ENCODE measurements at regions not wholly inside any gene's neighbourhood (a gene's known extent, or its start where the extent isn't known, plus 50 kb on each side); places are given as distances from the start of the nearest gene placed in this dataset.

DNA sequence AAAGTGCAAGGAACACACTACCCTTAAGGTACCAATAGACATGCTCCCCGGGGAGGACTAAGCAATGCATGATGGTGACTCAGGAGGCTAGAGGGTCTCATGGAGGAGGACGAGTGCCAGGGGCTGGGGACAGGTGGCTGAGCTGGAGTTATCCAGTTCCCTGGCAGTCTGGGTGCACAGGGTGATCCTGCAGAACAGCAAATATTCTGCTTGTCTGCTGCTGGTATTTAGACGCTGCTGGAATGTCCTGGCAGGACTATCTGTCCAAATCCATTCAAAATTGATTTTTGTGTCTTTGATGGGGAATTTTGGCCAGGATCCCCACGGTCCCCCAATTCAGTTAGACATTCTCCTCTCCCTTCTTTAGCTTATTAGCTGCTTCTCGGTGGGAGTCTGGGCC, 138.7 kb downstream of the C12orf75 start:
- ATAC-seq (peak in 1 of 8 donors; percentile 29), DNase-seq (no peak)
- H3K9me3 ChIP-seq, result no peaks in the 10 kb centered on the region
- TF ChIP-seq, protein P1, sequence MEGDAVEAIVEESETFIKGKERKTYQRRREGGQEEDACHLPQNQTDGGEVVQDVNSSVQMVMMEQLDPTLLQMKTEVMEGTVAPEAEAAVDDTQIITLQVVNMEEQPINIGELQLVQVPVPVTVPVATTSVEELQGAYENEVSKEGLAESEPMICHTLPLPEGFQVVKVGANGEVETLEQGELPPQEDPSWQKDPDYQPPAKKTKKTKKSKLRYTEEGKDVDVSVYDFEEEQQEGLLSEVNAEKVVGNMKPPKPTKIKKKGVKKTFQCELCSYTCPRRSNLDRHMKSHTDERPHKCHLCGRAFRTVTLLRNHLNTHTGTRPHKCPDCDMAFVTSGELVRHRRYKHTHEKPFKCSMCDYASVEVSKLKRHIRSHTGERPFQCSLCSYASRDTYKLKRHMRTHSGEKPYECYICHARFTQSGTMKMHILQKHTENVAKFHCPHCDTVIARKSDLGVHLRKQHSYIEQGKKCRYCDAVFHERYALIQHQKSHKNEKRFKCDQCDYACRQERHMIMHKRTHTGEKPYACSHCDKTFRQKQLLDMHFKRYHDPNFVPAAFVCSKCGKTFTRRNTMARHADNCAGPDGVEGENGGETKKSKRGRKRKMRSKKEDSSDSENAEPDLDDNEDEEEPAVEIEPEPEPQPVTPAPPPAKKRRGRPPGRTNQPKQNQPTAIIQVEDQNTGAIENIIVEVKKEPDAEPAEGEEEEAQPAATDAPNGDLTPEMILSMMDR (IDR thresholded peaks at IDR 0.05), result no peak
- 75 to 84% methylated on average over 5 of the region's 5 CpGs for WGBS, 2 donors
- intact Hi-C loops (cut with DNase I), result loop anchor here in 3 of 10 donors (5.0 to 10.0 kb wide), 3 partner anchors 116 to 403 kb away; no protein-coding TSS in a partner anchor
- peaks cover 10 to 48% (median 17%) of the 10 kb centered on the region in 9 donors for H3K4me1 ChIP-seq
- peak overlapping the region in 8 of 10 donors; percentile 3 to 84 (median 70) for H3K27ac ChIP-seq
- no peaks in the 10 kb centered on the region for H3K27me3 ChIP-seq
- no peak overlapping the region for H3K4me3 ChIP-seq
- H3K36me3 ChIP-seq, result no peaks in the 10 kb centered on the region

DNA sequence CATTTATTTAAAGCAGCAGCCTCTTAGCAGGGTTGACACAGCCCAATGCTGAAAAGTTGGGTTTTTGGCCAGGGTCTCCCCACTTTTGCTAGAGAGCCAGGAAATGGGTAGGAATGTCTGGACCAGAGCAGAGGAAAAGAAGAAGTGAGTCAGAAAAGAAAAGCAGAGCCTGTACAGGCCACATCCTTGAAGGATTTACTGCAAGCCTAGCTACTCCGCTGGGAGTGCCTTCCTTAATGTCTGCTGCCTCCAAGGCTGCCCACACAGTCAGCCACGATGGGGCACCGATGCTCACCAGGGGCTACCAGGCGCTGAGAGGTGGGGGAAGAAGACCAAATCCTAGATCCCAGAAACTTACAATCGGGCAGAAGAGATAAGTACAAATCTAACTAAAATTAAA, 139.2 kb downstream of the C12orf75 start:
- Histone ChIP-seq H3K4me1 (peaks cover 10 to 48% (median 17%) of the 10 kb centered on the region in 9 donors), H3K36me3 (no peaks in the 10 kb centered on the region), H3K27me3 (no peaks in the 10 kb centered on the region), H3K27ac (peak overlapping the region in 7 of 10 donors; percentile 3 to 84 (median 73)), H3K4me3 (no peak overlapping the region), H3K9me3 (no peaks in the 10 kb centered on the region)
- ATAC-seq (no peak), DNase-seq (no peak)
- 81 to 87% methylated on average over 5 of the region's 5 CpGs for WGBS, 2 donors
- TF ChIP-seq, protein P1 (IDR thresholded peaks at IDR 0.05), result no peak
- intact Hi-C loops (cut with DNase I), result loop anchor here in 3 of 10 donors (5.0 to 10.0 kb wide), 3 partner anchors 115 to 403 kb away; no protein-coding TSS in a partner anchor

DNA sequence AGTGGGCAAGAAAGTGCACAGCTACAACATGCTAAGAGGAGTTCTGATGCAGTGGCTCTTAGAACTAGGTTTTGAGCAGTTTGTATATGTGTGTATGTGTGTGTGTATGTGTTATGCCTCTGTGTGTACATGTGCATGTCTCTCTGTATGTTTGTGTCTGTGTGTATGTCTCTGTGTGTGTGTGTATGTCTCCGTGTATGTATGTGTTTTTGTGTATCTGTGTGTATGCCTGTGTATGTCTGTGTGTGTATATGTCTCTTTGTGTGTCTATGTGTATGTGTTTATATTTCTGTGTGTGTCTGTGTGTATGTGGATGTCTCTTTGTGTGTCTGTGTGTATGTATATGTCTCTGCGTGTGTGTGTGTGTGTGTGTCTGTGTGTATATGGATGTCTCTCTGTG, 139.6 kb downstream of the C12orf75 start:
- H3K36me3 ChIP-seq, result no peaks in the 10 kb centered on the region
- WGBS, 2 donors, result 76 to 89% methylated on average over 2 of the region's 2 CpGs
- no peak overlapping the region for H3K4me3 ChIP-seq
- H3K9me3 ChIP-seq, result no peaks in the 10 kb centered on the region
- TF ChIP-seq, protein P1 (IDR thresholded peaks at IDR 0.05), result no peak
- peaks cover 10 to 48% (median 17%) of the 10 kb centered on the region in 9 donors for H3K4me1 ChIP-seq
- ATAC-seq (no peak), DNase-seq (no peak)
- intact Hi-C loops (cut with DNase I), result no loop called here
- no peaks in the 10 kb centered on the region for H3K27me3 ChIP-seq
- H3K27ac ChIP-seq, result peak overlapping the region in 4 of 10 donors; percentile 67 to 82 (median 74)

DNA sequence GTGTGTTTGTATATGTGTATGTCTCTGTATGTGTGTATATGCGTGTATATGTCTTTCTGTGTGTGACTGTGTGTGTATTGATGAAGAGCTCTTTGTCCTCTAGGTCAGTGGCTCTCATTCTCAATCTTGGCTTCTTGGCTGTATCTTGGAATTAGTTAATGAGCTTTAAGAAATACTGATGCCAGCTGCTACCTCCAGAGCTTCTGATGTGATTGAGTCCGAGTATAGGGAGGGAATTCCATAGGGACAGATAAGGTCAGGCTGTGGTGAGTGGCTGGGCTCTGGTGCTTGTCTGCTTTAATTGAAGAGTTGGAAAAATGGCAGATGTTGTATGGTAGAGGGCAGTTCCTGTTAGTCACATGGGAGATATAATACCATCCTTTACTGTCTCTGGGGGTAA, 140.1 kb downstream of the C12orf75 start:
- Histone ChIP-seq H3K36me3 (no peaks in the 10 kb centered on the region), H3K4me1 (peaks cover 10 to 46% (median 17%) of the 10 kb centered on the region in 9 donors), H3K27ac (peak overlapping the region in 1 of 10 donors; percentile 76), H3K9me3 (no peaks in the 10 kb centered on the region), H3K4me3 (no peak overlapping the region), H3K27me3 (no peaks in the 10 kb centered on the region)
- TF ChIP-seq, protein P1 (IDR thresholded peaks at IDR 0.05), result no peak
- ATAC-seq (no peak), DNase-seq (no peak)
- intact Hi-C loops (cut with DNase I), result no loop called here
- 72 to 78% methylated on average over 2 of the region's 2 CpGs for WGBS, 2 donors

Data from heart right ventricle (tissue), 16 donors.